Transverse colon (tissue), 4 donors: ENCODE measurements at regions not wholly inside any gene's neighbourhood (a gene's known extent, or its start where the extent isn't known, plus 50 kb on each side); places are given as distances from the start of the nearest gene placed in this dataset.
"Not testable (repeated sequence)": the region's sequence is repeated elsewhere in the genome, so short reads cannot be mapped to it uniquely, and the experiment has no call there.

Experiments used
- POLR2A ChIP-seq: fragments of 450-650 bp; IDR thresholded peaks from one replicate; pipeline ENCODE4 v1.6.1; 2016; ENCODE audit warnings: antibody characterized with exemption, mild to moderate bottlenecking, moderate library complexity
- POLR2AphosphoS5 ChIP-seq, 3 donors: sonication (generic); formaldehyde crosslinking; IDR thresholded peaks; one replicate each; pipeline ENCODE4 v1.6.1; 2016; ENCODE audit warnings: antibody characterized with exemption in 3 of 3
- TF ChIP-seq, protein P1 (sequence below), 5 experiments: fragments of 200-600 bp in 3 of 5; fragments of 450-650 bp in 2 of 5; sonication (generic) in 3 of 5; IDR thresholded peaks; 1 replicate in 2 of 5; 2 replicates in 3 of 5; pipeline ENCODE4 v1.5.1; 2016 to 2017; ENCODE audit warnings: antibody characterized with exemption in 5 of 5, inconsistent platforms in 3 of 5, mild to moderate bottlenecking in 2 of 5, moderate library complexity in 1 of 5

DNA sequence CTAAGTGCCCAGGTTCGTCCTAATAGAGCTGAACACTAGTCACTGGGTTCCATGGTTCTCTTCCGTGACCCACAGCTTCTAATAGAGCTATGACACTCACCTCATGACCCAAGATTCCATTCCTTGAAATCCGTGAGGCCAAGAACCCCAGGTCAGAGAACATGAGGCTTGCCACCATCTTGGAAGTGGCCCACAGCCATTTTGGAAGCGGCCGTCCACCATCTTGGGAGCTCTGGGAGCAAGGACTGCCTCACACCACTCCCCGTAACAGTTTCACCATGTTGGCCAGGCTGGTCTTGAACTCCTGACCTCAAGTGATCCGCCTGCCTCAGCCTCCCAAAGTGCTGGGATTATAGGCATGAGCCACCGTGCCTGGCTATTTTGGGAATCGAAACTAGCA lies 75.0 kb upstream of the MTAP start:
- TF ChIP-seq, protein P1, sequence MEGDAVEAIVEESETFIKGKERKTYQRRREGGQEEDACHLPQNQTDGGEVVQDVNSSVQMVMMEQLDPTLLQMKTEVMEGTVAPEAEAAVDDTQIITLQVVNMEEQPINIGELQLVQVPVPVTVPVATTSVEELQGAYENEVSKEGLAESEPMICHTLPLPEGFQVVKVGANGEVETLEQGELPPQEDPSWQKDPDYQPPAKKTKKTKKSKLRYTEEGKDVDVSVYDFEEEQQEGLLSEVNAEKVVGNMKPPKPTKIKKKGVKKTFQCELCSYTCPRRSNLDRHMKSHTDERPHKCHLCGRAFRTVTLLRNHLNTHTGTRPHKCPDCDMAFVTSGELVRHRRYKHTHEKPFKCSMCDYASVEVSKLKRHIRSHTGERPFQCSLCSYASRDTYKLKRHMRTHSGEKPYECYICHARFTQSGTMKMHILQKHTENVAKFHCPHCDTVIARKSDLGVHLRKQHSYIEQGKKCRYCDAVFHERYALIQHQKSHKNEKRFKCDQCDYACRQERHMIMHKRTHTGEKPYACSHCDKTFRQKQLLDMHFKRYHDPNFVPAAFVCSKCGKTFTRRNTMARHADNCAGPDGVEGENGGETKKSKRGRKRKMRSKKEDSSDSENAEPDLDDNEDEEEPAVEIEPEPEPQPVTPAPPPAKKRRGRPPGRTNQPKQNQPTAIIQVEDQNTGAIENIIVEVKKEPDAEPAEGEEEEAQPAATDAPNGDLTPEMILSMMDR (IDR thresholded peaks at IDR 0.05): not testable (repeated sequence)
- TF ChIP-seq POLR2AphosphoS5 (IDR thresholded peaks at IDR 0.05); POLR2A: not testable (repeated sequence)
